ENCODE measurements at regions not wholly inside any gene's neighbourhood (a gene's known extent, or its start where the extent isn't known, plus 50 kb on each side); places are given as distances from the start of the nearest gene placed in this dataset.
"Not testable (repeated sequence)": the region's sequence is repeated elsewhere in the genome, so short reads cannot be mapped to it uniquely, and the experiment has no call there.

DNA sequence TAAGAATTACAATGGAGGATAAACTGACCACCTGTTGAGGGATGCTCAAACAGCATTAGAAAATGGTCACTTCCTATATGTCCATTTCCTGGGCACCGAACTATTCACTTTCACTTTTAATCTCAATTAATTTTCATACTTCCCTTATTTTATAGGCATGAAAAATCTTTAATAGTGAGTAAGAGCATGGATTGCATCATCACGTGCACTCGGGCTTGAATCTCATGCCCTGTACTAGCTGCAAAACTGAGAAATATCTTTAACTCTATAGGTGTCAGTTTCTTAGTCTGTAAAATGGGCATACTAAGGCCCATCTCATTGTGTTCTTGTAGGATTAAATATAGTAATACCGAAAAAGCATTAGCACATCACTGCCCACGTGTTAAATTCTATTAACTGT, 183.9 kb upstream of the FIGN start:
- no peak for FAIRE-seq
- intact Hi-C loops (cut with micrococcal nuclease), result no loop called here

DNA sequence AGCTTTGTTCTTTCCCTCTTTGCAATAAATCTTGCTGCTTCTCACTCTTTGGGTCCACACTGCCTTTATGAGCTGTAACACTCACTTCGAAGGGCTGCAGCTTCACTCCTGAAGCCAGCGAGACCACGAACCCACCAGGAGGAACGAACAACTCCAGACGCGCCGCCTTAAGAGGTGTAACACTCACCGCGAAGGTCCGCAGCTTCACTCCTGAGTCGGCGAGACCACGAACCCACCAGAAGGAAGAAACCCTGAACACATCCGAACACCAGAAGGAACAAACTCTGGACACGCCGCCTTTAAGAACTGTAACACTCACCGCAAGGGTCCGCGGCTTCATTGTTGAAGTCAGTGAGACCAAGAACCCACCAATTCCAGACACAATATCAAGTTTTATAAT, 178.7 kb upstream of the FIGN start:
- FAIRE-seq; H3K4me1 ChIP-seq (ENCODE audit: control insufficient read depth, extremely low read depth, insufficient read depth, low read length); H3K4me3 ChIP-seq (replicated peaks in 1 of 3; ENCODE audit: insufficient read depth in 1 of 3, low read depth in 1 of 3, low read length in 3 of 3); BruUV-seq (replicated peaks); H2AFZ ChIP-seq (ENCODE audit: low read depth, low read length); H4K20me1 ChIP-seq (replicated peaks; ENCODE audit: control insufficient read depth, extremely low read depth, insufficient read depth, low read length); H3K9ac ChIP-seq (replicated peaks; ENCODE audit: extremely low read depth, insufficient read depth, low read length); H3K36me3 ChIP-seq (ENCODE audit: control insufficient read depth in 2 of 2, extremely low read depth in 1 of 2, insufficient read depth in 2 of 2, low read length in 2 of 2); H3K27me3 ChIP-seq (ENCODE audit: control insufficient read depth in 2 of 2, insufficient read depth in 2 of 2, low read length in 2 of 2); H3K9me1 ChIP-seq (replicated peaks; ENCODE audit: control insufficient read depth, extremely low read depth, insufficient read depth, low read length); DNase-seq (ENCODE audit: low read depth, low spot score); H3K27ac ChIP-seq (ENCODE audit: insufficient read depth, low read depth, low read length); dilution Hi-C loops (cut with MboI; ENCODE audit: extremely low pct_ligation_motif_present, low sequenced_read_pairs); H3K79me2 ChIP-seq (ENCODE audit: control insufficient read depth, insufficient read depth, low read length); intact Hi-C loops (cut with micrococcal nuclease); H3K9me3 ChIP-seq (replicated peaks; ENCODE audit: control insufficient read depth, insufficient read depth, low read length); H3K4me2 ChIP-seq (ENCODE audit: insufficient read depth, low read length): not testable (repeated sequence)
- CTCF ChIA-PET, result interaction anchor here (1.3 kb wide), 1 partner anchor 31 kb away, joined by 4 read pairs; no protein-coding TSS in a partner anchor
- POLR2A ChIA-PET, result interaction anchor here (0.6 kb wide), 1 partner anchor 1128 kb away, joined by 7 read pairs; no protein-coding TSS in a partner anchor

More for the DNA sequence above, 183.9 kb upstream of the FIGN start:
- no peaks in the 10 kb centered on the region for H3K27me3 ChIP-seq (ENCODE audit: control insufficient read depth in 2 of 2, insufficient read depth in 2 of 2, low read length in 2 of 2)
- ChIA-PET CTCF (interaction anchor here (1.3 kb wide), 1 partner anchor 26 kb away, joined by 3 read pairs; no protein-coding TSS in a partner anchor), POLR2A (no interaction called here)
- H3K36me3 ChIP-seq (ENCODE audit: control insufficient read depth in 2 of 2, extremely low read depth in 1 of 2, insufficient read depth in 2 of 2, low read length in 2 of 2), result no peaks in the 10 kb centered on the region
- DNase-seq (ENCODE audit: low read depth, low spot score), result no peak
- H2AFZ ChIP-seq (ENCODE audit: low read depth, low read length), result no peak overlapping the region
- no TSS peak for BruUV-seq (replicated peaks)
- no peaks in the 10 kb centered on the region for H3K4me1 ChIP-seq (ENCODE audit: control insufficient read depth, extremely low read depth, insufficient read depth, low read length)
- H3K79me2 ChIP-seq (ENCODE audit: control insufficient read depth, insufficient read depth, low read length), result no peaks in the 10 kb centered on the region
- no peak overlapping the region for H3K27ac ChIP-seq (ENCODE audit: insufficient read depth, low read depth, low read length)
- H3K4me2 ChIP-seq (ENCODE audit: insufficient read depth, low read length), result no peak overlapping the region
- dilution Hi-C loops (cut with MboI; ENCODE audit: extremely low pct_ligation_motif_present, low sequenced_read_pairs), result no loop called here
- no peaks in the 10 kb centered on the region for H3K9me1 ChIP-seq (replicated peaks; ENCODE audit: control insufficient read depth, extremely low read depth, insufficient read depth, low read length)
- no peaks in the 10 kb centered on the region for H3K9me3 ChIP-seq (replicated peaks; ENCODE audit: control insufficient read depth, insufficient read depth, low read length)
- H3K4me3 ChIP-seq (replicated peaks in 1 of 3; ENCODE audit: insufficient read depth in 1 of 3, low read depth in 1 of 3, low read length in 3 of 3), result no peak overlapping the region
- H3K9ac ChIP-seq (replicated peaks; ENCODE audit: extremely low read depth, insufficient read depth, low read length), result no peak overlapping the region
- H4K20me1 ChIP-seq (replicated peaks; ENCODE audit: control insufficient read depth, extremely low read depth, insufficient read depth, low read length), result no peaks in the 10 kb centered on the region
- TF ChIP-seq GATA2 (IDR thresholded peaks at IDR 0.05; ENCODE audit: insufficient read depth, insufficient read length, low read depth, low read length), result no peak
- TF ChIP-seq FOS (IDR thresholded peaks at IDR 0.05; ENCODE audit: borderline replicate concordance, insufficient read depth, low read length), result no peak
- TF ChIP-seq MYC (IDR thresholded peaks at IDR 0.05; ENCODE audit: low read depth, low read length), result no peak
- no peak for TF ChIP-seq POLR2AphosphoS5 (IDR thresholded peaks at IDR 0.05; ENCODE audit: insufficient read depth, low read depth, low read length)
- no peak for TF ChIP-seq EZH2 (IDR thresholded peaks at IDR 0.05; ENCODE audit: borderline replicate concordance, low read depth, low read length, severe bottlenecking)
- TF ChIP-seq POLR2A (IDR thresholded peaks at IDR 0.05; ENCODE audit: low read depth, low read length), result no peak
- no peak for TF ChIP-seq CTCF (IDR thresholded peaks at IDR 0.05; ENCODE audit: extremely low read depth in 1 of 2, insufficient read depth in 1 of 2, low read depth in 1 of 2, low read length in 2 of 2)
- TF ChIP-seq, protein P1, sequence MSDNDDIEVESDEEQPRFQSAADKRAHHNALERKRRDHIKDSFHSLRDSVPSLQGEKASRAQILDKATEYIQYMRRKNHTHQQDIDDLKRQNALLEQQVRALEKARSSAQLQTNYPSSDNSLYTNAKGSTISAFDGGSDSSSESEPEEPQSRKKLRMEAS (IDR thresholded peaks at IDR 0.05; ENCODE audit: insufficient read depth, insufficient read length), result no peak
- no peak for TF ChIP-seq JUN (IDR thresholded peaks at IDR 0.05; ENCODE audit: borderline replicate concordance, insufficient read depth, insufficient read length, low read depth)

DNA sequence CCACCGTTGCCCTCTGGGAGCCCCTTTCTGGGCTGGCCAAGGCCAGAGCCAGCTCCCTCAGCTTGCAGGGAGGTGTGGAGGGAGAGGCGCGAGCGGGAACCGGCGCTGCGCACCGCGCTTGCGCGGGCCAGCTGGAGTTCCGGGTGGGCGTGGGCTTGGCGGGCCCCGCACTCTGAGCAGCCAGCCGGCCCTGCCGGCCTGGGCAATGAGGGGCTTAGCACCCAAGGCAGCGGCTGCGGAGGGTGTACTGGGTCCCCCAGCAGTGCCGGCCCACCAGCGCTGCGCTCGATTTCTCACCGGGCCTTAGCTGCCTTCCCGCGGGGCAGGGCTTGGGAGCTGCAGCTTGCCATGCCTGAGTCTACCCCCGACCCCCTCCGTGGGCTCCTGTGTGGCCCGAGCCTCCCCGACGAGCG, 177.7 kb upstream of the FIGN start:
- BruUV-seq (replicated peaks), result not testable (repeated sequence)
- POLR2A ChIA-PET, result interaction anchor here (0.6 kb wide), 1 partner anchor 1127 kb away, joined by 7 read pairs; no protein-coding TSS in a partner anchor

More for the DNA sequence above, 177.7 kb upstream of the FIGN start:
- H4K20me1 ChIP-seq (replicated peaks; ENCODE audit: control insufficient read depth, extremely low read depth, insufficient read depth, low read length); H3K27me3 ChIP-seq (ENCODE audit: control insufficient read depth in 2 of 2, insufficient read depth in 2 of 2, low read length in 2 of 2); H3K9me1 ChIP-seq (replicated peaks; ENCODE audit: control insufficient read depth, extremely low read depth, insufficient read depth, low read length); H3K36me3 ChIP-seq (ENCODE audit: control insufficient read depth in 2 of 2, extremely low read depth in 1 of 2, insufficient read depth in 2 of 2, low read length in 2 of 2); intact Hi-C loops (cut with micrococcal nuclease); H3K9me3 ChIP-seq (replicated peaks; ENCODE audit: control insufficient read depth, insufficient read depth, low read length); CTCF ChIA-PET; dilution Hi-C loops (cut with MboI; ENCODE audit: extremely low pct_ligation_motif_present, low sequenced_read_pairs); H3K79me2 ChIP-seq (ENCODE audit: control insufficient read depth, insufficient read depth, low read length); FAIRE-seq; H3K27ac ChIP-seq (ENCODE audit: insufficient read depth, low read depth, low read length); H3K9ac ChIP-seq (replicated peaks; ENCODE audit: extremely low read depth, insufficient read depth, low read length); DNase-seq (ENCODE audit: low read depth, low spot score); H3K4me2 ChIP-seq (ENCODE audit: insufficient read depth, low read length); H3K4me3 ChIP-seq (replicated peaks in 1 of 3; ENCODE audit: insufficient read depth in 1 of 3, low read depth in 1 of 3, low read length in 3 of 3); H3K4me1 ChIP-seq (ENCODE audit: control insufficient read depth, extremely low read depth, insufficient read depth, low read length); H2AFZ ChIP-seq (ENCODE audit: low read depth, low read length): not testable (repeated sequence)

All from endothelial cell of umbilical vein (primary cell).